GM19035 (cell line): ENCODE measurements at regions not wholly inside any gene's neighbourhood (a gene's known extent, or its start where the extent isn't known, plus 50 kb on each side); places are given as distances from the start of the nearest gene placed in this dataset.
"Not testable (repeated sequence)": the region's sequence is repeated elsewhere in the genome, so short reads cannot be mapped to it uniquely, and the experiment has no call there.

Experiments used
- ATAC-seq: cut with Tn5 transposase; IDR thresholded peaks from one replicate; pipeline ENCODE4 v1.9.1; 2021; ENCODE audit not compliant: unreplicated experiment

- ATAC-seq = no peak
These were observed 168.6 kb upstream of the CLNK start for GRCh38 chr4:10853196-10853595.

GRCh38 chr4:10841697-10842096, 157.1 kb upstream of the CLNK start:
- no peak for ATAC-seq

- no peak for ATAC-seq
These were observed 152.6 kb upstream of the CLNK start for GRCh38 chr4:10837151-10837550.

- ATAC-seq = no peak
These were observed 148.4 kb upstream of the CLNK start for GRCh38 chr4:10832806-10833628.

- no peak for ATAC-seq
These were observed 147.3 kb upstream of the CLNK start for GRCh38 chr4:10831727-10832408.

- not testable (repeated sequence) for ATAC-seq
These were observed 144.5 kb upstream of the CLNK start for GRCh38 chr4:10828918-10829538.

- ATAC-seq = no peak
These were observed 137.3 kb upstream of the CLNK start for GRCh38 chr4:10821826-10822225.

GRCh38 chr4:10816571-10816970, 132.0 kb upstream of the CLNK start:
- ATAC-seq = no peak

GRCh38 chr4:10811991-10812390, 127.4 kb upstream of the CLNK start:
- ATAC-seq = no peak

- peak; percentile 25 for ATAC-seq
These were observed 125.8 kb upstream of the CLNK start for GRCh38 chr4:10810411-10810810.

GRCh38 chr4:10809905-10810304, 125.3 kb upstream of the CLNK start:
- ATAC-seq = peak; percentile 70

GRCh38 chr4:10808591-10808990, 124.0 kb upstream of the CLNK start:
- ATAC-seq = no peak

GRCh38 chr4:10806953-10807645, 122.5 kb upstream of the CLNK start:
- no peak for ATAC-seq

GRCh38 chr4:10803713-10804343, 119.3 kb upstream of the CLNK start:
- no peak for ATAC-seq

- ATAC-seq = no peak
These were observed 102.8 kb upstream of the CLNK start for GRCh38 chr4:10787365-10787764.

- no peak for ATAC-seq
These were observed 100.1 kb upstream of the CLNK start for GRCh38 chr4:10784621-10785020.

- no peak for ATAC-seq
These were observed 98.8 kb upstream of the CLNK start for GRCh38 chr4:10783351-10783750.

GRCh38 chr4:10781805-10782204, 97.2 kb upstream of the CLNK start:
- ATAC-seq = no peak

- ATAC-seq = not testable (repeated sequence)
These were observed 96.2 kb upstream of the CLNK start for GRCh38 chr4:10780803-10781202.

GRCh38 chr4:10775132-10775531, 90.6 kb upstream of the CLNK start:
- ATAC-seq = not testable (repeated sequence)

- ATAC-seq = no peak
These were observed 89.1 kb upstream of the CLNK start for GRCh38 chr4:10773656-10774055.
